NCI-H226 (cell line): ENCODE measurements at regions not wholly inside any gene's neighbourhood (a gene's known extent, or its start where the extent isn't known, plus 50 kb on each side); places are given as distances from the start of the nearest gene placed in this dataset.

ENCODE experiments used
- DNase-seq: peaks from one replicate; pipeline ENCODE4 v3.0.0-alpha.2; 2015

- DNase-seq = no peak
These were observed 141.2 kb upstream of the ST6GAL2 start for GRCh38 chr2:107027205-107027604.

DNA sequence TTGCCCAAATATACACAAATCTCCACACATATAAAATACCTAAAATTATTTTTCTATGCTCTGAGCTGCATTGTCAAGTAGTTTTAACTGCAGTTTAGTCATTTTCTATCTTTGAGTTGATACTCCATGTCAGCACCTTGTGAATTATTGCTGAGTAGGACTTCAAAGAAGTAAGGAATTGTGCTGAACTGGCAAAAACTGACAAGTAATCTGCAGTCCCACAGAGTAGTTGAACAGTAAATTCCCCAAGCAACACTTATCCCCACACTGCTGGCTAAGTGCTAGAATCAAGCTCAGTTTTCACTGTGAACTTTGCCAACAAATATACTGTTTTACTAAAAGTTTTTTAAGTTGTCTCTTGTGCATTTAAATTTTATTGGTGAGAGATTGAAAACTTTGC is 141.8 kb upstream of the ST6GAL2 start:
- no peak for DNase-seq

GRCh38 chr2:107028661-107029060 is 142.7 kb upstream of the ST6GAL2 start:
- DNase-seq = no peak

DNA sequence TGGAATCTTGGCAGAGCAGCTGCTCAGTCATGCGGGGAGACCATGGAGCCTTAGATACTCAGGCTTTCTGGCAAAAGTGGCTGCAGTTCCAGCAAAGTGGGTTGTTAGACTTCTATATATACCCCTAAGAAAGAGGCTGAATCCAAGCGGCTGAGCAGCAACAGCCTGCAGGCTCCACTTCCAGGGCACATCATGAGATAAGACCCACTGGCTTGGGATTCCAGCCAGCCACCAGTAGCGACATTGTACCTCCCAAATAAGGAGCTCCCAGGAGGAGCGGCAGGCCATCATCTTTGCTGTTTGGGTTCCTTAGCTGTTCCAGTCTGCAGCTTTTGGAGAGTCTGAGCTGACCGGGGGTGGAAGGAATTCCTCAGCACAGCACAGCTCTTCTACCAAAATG is 150.3 kb upstream of the ST6GAL2 start:
- DNase-seq = no peak

DNA sequence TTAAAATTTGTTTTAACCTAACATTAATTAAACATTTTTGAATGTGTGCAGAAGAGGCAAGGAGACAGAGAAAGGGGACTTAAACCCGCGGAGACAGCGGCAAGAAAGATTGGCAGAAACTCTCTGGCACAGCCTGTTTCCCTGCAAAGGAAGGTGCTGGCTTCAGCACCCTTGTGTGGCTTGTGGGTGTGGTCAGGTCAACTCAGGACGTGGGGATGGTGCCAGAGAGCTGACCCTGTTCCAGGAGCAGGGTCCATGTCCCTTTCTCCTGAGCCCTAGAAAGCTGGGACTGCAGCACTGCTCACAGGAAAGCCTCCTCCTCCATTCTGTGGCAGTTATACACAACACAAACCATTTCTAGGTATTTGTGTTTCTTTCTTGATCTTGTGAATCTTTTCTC is 176.2 kb upstream of the ST6GAL2 start:
- no peak for DNase-seq

DNA sequence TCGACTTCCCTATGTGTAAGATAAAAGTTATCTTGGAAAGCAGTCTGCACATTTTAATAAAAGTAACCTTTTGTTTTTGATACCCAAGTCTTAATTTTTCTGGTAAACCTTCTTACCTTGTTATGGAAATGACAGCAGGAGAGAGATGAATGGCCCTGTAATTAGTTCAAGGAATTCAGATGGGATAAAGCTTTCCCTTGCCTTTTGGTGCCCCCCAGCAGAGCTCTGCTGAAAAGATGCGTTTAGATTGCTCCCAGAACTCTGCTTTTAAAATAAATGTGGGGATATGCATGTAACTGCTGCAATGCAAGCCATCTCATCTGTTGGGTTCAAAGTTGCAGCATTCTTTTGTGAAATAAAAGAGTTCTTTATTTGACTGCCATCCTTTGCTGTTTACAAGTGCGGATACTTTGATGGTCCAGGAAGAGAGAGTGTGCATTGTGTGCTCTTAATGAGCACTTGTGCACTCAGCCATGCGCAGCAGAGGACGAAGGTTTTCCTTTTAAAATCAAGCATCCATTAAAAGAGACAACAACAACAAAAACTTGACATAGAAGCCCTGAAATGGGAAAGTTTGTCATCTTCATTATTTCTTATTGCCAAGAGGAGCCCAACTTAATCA is 176.7 kb upstream of the ST6GAL2 start:
- DNase-seq = no peak

DNA sequence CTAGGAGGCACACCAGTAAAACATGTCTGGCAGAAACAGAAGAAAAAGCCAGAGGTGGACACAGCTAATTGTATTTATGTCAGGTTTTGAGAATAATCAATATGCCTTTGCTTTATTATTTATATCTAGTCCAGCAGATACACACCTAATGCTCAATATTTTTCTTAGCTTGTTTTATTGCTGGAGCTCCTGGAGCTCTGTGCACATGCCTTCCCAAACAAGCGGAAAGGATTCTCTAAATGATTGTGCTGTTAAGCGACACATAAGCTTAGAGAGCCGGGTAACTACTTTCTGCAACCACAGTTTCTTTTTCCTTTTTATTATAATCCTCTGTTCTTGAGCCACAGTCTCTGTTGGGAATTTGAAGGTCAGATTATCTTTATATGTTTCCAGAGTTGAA is 177.3 kb upstream of the ST6GAL2 start:
- DNase-seq = no peak

- no peak for DNase-seq
These were observed 178.8 kb upstream of the ST6GAL2 start for GRCh38 chr2:107064750-107065149.

- DNase-seq = no peak
These were observed 182.3 kb upstream of the ST6GAL2 start for GRCh38 chr2:107068069-107068916.

- no peak for DNase-seq
These were observed 183.9 kb upstream of the ST6GAL2 start for GRCh38 chr2:107069890-107070289.

GRCh38 chr2:107072150-107072940 is 186.4 kb upstream of the ST6GAL2 start:
- peak; percentile 21 for DNase-seq

DNA sequence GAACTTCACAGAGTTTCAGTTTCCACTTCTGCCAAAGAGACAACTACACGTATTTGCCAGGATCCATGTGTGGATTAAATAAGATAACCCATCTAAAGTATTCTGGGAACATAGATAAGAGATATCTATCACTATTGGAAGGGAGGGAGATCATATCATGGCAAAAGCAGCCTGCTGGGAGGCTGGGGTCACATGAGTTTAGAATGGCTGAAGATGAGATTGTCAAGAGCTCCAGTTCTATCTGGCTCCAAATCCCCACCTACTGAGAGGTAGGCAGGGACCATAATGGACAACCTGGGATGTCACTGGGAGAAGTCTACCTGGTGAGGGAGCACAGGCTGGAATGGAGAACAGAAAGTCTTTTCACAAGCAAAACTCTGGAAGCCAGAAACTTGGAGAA is 192.6 kb upstream of the ST6GAL2 start:
- no peak for DNase-seq

GRCh38 chr2:107086497-107086896 is 200.5 kb upstream of the ST6GAL2 start:
- no peak for DNase-seq

DNA sequence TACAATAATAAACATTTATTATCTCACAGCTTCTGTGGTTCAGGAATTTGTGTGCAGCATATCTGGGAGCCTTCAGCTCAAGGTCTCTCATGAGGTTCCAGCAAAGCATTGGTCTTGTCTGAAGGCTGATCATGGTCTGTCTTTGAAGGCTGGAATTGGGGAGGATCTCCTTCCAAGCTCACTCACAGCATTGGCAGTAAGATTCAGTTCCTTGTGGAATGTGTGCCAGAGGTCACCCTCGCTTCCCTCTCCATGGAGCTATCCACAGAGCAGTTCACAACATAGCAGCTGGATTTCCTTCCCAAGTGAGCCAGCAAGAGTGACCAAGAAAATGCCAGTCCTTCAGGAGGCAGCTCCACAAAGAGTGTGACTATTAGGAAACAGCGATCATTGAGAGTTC is 202.2 kb upstream of the ST6GAL2 start:
- DNase-seq = no peak

- DNase-seq = peak; percentile 99
These were observed 205.3 kb upstream of the ST6GAL2 start for GRCh38 chr2:107091163-107091864.

GRCh38 chr2:107093426-107093957 is 207.5 kb upstream of the ST6GAL2 start:
- peak; percentile 30 for DNase-seq

GRCh38 chr2:107094450-107094986 is 208.6 kb upstream of the ST6GAL2 start:
- DNase-seq = no peak

DNA sequence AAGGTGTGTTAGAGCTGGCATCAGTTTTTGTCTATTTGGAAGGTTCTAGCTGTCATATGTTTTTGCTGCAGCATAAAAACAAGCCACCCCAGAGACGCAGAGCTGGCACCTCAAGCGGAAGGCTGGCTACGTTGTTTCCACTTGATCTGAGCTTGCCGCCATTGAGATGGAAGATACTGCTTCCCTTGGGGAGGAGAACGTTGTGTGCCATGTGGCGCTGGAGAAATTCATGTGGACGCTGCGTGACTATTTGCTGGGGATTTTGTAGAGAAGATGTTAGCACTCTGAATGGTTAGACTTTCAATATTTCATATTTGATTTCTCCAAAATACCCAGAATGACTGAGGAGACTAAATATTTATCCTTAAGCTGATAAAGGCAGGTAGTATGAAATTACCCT is 216.2 kb upstream of the ST6GAL2 start:
- DNase-seq = no peak

GRCh38 chr2:107107351-107107750 is 221.4 kb upstream of the ST6GAL2 start:
- DNase-seq = no peak

GRCh38 chr2:107108556-107108955 is 222.6 kb upstream of the ST6GAL2 start:
- peak; percentile 90 for DNase-seq

DNA sequence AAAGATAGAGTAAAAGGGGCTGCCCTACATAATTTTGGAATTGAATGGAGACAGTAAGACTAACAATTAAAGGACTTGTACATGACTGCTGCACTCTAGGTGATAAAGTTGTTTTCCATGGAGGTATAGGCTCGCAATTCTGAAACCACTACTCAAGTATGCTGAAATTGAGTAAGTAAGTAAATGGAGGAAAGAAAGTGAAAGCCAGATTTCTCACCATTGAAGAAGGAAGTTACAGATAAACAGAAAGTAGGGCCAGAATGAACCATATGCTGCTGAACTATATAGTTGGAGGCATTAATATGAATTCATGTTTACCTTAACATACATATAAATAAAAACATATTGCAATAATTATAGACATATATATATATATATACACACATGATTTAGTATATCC is 225.7 kb upstream of the ST6GAL2 start:
- no peak for DNase-seq

GRCh38 chr2:107112561-107112960 is 226.6 kb upstream of the ST6GAL2 start:
- DNase-seq = no peak

- no peak for DNase-seq
These were observed 242.4 kb upstream of the ST6GAL2 start for GRCh38 chr2:107128381-107128780.
